MM.1S (cell line): ENCODE measurements at regions not wholly inside any gene's neighbourhood (a gene's known extent, or its start where the extent isn't known, plus 50 kb on each side); places are given as distances from the start of the nearest gene placed in this dataset.

Experiments used
- DNase-seq: peaks from one replicate; pipeline ENCODE4 v3.0.0-alpha.2; 2015
- H2AFZ ChIP-seq: fragments of 300-600 bp; sonication (generic); 2 replicates; pipeline ENCODE4 v1.6.0; 2016; ENCODE audit warnings: antibody characterized with exemption, low read length
- H3F3A ChIP-seq: fragments of 300-600 bp; sonication (generic); 2 replicates; pipeline ENCODE4 v1.6.1; 2016; ENCODE audit warnings: mild to moderate bottlenecking, antibody characterized with exemption, low read length, moderate library complexity, mixed read lengths; ENCODE audit not compliant: insufficient read depth
- H3K27ac ChIP-seq: fragments of 300-600 bp; sonication (generic); 2 replicates; pipeline ENCODE4 v1.5.1; 2016; ENCODE audit warnings: mild to moderate bottlenecking, low read length
- H3K27me3 ChIP-seq: fragments of 300-600 bp; sonication (generic); replicated peaks from 2 replicates; pipeline ENCODE4 v1.6.0; 2016; ENCODE audit warnings: low read length; ENCODE audit not compliant: insufficient read depth
- H3K36me3 ChIP-seq: fragments of 300-600 bp; sonication (generic); replicated peaks from 2 replicates; pipeline ENCODE4 v1.6.1; 2016; ENCODE audit warnings: mild to moderate bottlenecking, low read length, mixed read lengths; ENCODE audit not compliant: insufficient read depth
- H3K4me1 ChIP-seq: fragments of 300-600 bp; sonication (generic); 2 replicates; pipeline ENCODE4 v1.6.1; 2016; ENCODE audit warnings: low read length, mixed read lengths
- H3K4me2 ChIP-seq: fragments of 300-600 bp; sonication (generic); 2 replicates; pipeline ENCODE4 v1.6.0; 2016; ENCODE audit warnings: low read depth, low read length
- H3K4me3 ChIP-seq: fragments of 300-600 bp; sonication (generic); 2 replicates; pipeline ENCODE4 v1.5.1; 2016; ENCODE audit warnings: low read length, mixed read lengths
- H3K79me2 ChIP-seq: fragments of 300-600 bp; sonication (generic); 2 replicates; pipeline ENCODE4 v1.6.1; 2016; ENCODE audit warnings: mixed run types, low read length, mixed read lengths
- H3K9ac ChIP-seq: fragments of 300-600 bp; sonication (generic); 2 replicates; pipeline ENCODE4 v1.6.1; 2016; ENCODE audit warnings: low read length, mixed read lengths
- H3K9me2 ChIP-seq: fragments of 300-600 bp; sonication (generic); replicated peaks from 2 replicates; pipeline ENCODE4 v1.6.1; 2016; ENCODE audit warnings: mild to moderate bottlenecking, low read length, mixed read lengths; ENCODE audit not compliant: insufficient read depth
- H3K9me3 ChIP-seq: fragments of 300-600 bp; sonication (generic); replicated peaks from 2 replicates; pipeline ENCODE4 v1.6.1; 2016; ENCODE audit warnings: mild to moderate bottlenecking, low read length, mixed read lengths; ENCODE audit not compliant: insufficient read depth
- H4K20me1 ChIP-seq: fragments of 300-600 bp; sonication (generic); 2 replicates; pipeline ENCODE4 v1.6.1; 2016; ENCODE audit warnings: mild to moderate bottlenecking, low read length, moderate library complexity, mixed read lengths; ENCODE audit not compliant: insufficient read depth
- EZH2 ChIP-seq: fragments of 300-600 bp; sonication (generic); optimal IDR thresholded peaks from 2 replicates; pipeline ENCODE3; 2017; ENCODE audit warnings: low read depth, mild to moderate bottlenecking, antibody characterized with exemption, low read length, mixed read lengths
- EZH2phosphoT487 ChIP-seq: fragments of 300-600 bp; sonication (generic); IDR thresholded peaks from 2 replicates; pipeline ENCODE4 v1.6.1; 2018; ENCODE audit warnings: antibody characterized with exemption, low read length
- TF ChIP-seq, protein P1 (sequence below): fragments of 300-600 bp; sonication (generic); IDR thresholded peaks from 2 replicates; pipeline ENCODE4 v1.5.1; 2016; ENCODE audit warnings: antibody characterized with exemption, low read length, mixed read lengths

DNA sequence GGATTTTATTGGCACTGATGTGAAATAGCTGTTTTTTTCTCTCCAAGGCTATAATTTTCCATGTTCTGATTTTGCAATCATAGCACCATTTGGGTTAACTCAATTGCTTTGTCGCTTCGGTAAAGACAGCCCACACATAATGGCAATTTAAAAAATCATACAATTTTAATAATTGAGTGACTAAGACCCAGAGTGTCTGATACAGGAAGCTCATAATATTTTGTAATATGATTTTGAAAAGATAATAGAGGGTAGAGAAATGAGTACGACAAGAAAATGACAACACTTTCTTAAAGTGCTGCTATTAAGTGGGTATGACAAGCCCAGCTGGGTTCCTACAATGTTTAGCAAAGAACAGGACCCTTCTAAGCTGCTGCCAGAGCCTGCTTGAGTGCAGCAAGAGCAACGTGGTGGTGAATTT is 439.1 kb downstream of the METTL15 start:
- no peaks in the 10 kb centered on the region for H3F3A ChIP-seq
- no peaks in the 10 kb centered on the region for H3K27me3 ChIP-seq
- H3K4me3 ChIP-seq, result no peak overlapping the region
- H3K79me2 ChIP-seq, result no peaks in the 10 kb centered on the region
- no peak for TF ChIP-seq EZH2
- TF ChIP-seq, protein P1, sequence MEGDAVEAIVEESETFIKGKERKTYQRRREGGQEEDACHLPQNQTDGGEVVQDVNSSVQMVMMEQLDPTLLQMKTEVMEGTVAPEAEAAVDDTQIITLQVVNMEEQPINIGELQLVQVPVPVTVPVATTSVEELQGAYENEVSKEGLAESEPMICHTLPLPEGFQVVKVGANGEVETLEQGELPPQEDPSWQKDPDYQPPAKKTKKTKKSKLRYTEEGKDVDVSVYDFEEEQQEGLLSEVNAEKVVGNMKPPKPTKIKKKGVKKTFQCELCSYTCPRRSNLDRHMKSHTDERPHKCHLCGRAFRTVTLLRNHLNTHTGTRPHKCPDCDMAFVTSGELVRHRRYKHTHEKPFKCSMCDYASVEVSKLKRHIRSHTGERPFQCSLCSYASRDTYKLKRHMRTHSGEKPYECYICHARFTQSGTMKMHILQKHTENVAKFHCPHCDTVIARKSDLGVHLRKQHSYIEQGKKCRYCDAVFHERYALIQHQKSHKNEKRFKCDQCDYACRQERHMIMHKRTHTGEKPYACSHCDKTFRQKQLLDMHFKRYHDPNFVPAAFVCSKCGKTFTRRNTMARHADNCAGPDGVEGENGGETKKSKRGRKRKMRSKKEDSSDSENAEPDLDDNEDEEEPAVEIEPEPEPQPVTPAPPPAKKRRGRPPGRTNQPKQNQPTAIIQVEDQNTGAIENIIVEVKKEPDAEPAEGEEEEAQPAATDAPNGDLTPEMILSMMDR, result no peak
- TF ChIP-seq EZH2phosphoT487, result no peak
- H3K36me3 ChIP-seq, result no peaks in the 10 kb centered on the region
- no peaks in the 10 kb centered on the region for H3K9me3 ChIP-seq
- no peak overlapping the region for H3K9ac ChIP-seq
- H3K9me2 ChIP-seq, result no peaks in the 10 kb centered on the region
- no peak overlapping the region for H2AFZ ChIP-seq
- H4K20me1 ChIP-seq, result no peaks in the 10 kb centered on the region
- DNase-seq, result no peak
- no peaks in the 10 kb centered on the region for H3K4me1 ChIP-seq
- H3K4me2 ChIP-seq, result no peak overlapping the region
- no peak overlapping the region for H3K27ac ChIP-seq

DNA sequence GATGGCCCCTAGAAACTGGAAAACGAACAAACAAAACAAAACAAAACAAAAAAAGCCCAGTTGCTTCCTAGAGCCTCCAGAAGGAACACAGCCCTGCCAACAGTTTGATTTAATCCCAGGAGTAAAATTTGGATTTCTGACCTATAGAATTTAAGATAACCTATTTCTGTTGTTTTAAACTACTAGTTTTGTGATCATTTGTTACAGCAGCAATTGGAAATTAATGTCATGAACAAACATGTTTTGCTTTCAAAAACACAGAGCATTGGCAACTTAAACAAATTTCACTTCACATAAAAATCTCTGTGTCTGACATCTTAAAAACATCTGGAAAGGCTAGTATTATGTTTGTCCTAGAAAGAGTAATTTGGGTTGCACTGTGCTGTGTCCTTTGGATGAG is 437.3 kb downstream of the METTL15 start:
- Histone ChIP-seq H3K27ac (no peak overlapping the region), H3K4me1 (no peaks in the 10 kb centered on the region), H3K79me2 (no peaks in the 10 kb centered on the region), H3K9ac (no peak overlapping the region), H3F3A (no peaks in the 10 kb centered on the region), H3K36me3 (no peaks in the 10 kb centered on the region), H3K27me3 (no peaks in the 10 kb centered on the region), H3K9me3 (no peaks in the 10 kb centered on the region), H3K9me2 (no peaks in the 10 kb centered on the region), H2AFZ (no peak overlapping the region), H3K4me2 (no peak overlapping the region), H3K4me3 (no peak overlapping the region), H4K20me1 (no peaks in the 10 kb centered on the region)
- DNase-seq, result no peak
- TF ChIP-seq, protein P1, result no peak
- no peak for TF ChIP-seq EZH2

DNA sequence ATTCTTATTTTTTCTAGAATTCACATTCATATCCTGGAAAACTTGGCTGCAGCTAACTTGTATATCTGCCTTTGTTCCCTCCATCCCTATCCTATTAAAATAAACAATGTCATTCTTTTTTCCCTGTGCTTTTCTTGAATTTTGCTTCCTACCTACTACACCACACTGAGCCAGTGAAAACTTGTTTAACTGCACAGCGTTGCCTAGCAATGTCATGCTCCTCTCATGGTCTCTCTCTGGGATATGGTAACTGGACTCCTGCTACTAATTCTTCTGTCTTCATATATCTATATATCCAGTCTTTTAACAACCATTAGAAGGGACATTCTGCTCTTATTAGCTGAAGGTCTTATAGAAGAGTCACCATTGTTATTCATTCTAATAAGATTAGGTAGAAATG is 434.4 kb downstream of the METTL15 start:
- TF ChIP-seq EZH2phosphoT487 (no peak), EZH2 (no peak)
- TF ChIP-seq, protein P1, result no peak
- H3K36me3 ChIP-seq, result no peaks in the 10 kb centered on the region
- no peaks in the 10 kb centered on the region for H3K27me3 ChIP-seq
- no peaks in the 10 kb centered on the region for H3K9me3 ChIP-seq
- no peak overlapping the region for H3K9ac ChIP-seq
- H2AFZ ChIP-seq, result no peak overlapping the region
- no peaks in the 10 kb centered on the region for H4K20me1 ChIP-seq
- no peaks in the 10 kb centered on the region for H3F3A ChIP-seq
- H3K9me2 ChIP-seq, result no peaks in the 10 kb centered on the region
- no peak overlapping the region for H3K27ac ChIP-seq
- no peaks in the 10 kb centered on the region for H3K79me2 ChIP-seq
- H3K4me3 ChIP-seq, result no peak overlapping the region
- H3K4me2 ChIP-seq, result no peak overlapping the region
- no peaks in the 10 kb centered on the region for H3K4me1 ChIP-seq
- no peak for DNase-seq
